HG02840 (cell line): ENCODE measurements at regions not wholly inside any gene's neighbourhood (a gene's known extent, or its start where the extent isn't known, plus 50 kb on each side); places are given as distances from the start of the nearest gene placed in this dataset.

Experiments used
- ATAC-seq: cut with Tn5 transposase; IDR thresholded peaks from one replicate; pipeline ENCODE4 v1.9.1; 2021; ENCODE audit warnings: mild to moderate bottlenecking, moderate library complexity, moderate number of reproducible peaks; ENCODE audit not compliant: unreplicated experiment, low FRiP score

DNA sequence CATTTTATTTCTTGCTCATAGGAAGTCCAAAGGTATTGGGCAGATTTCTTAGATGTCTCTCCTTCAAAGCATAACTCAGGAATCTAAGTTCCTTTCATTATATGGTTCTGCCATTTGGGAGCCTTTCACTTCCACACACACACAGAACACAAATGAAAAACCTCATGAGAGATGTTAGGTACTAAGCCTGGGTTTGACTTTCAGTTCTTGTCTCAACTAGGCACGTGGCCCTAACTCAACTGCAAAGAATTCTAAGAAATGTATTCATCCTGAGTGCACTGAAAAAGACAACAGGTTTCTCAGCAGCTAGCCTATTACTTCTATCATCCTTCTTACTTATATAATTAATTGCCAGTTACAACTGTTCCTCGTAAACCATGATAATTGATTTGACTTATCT lies 190.0 kb upstream of the SAMSN1 start:
- no peak for ATAC-seq

DNA sequence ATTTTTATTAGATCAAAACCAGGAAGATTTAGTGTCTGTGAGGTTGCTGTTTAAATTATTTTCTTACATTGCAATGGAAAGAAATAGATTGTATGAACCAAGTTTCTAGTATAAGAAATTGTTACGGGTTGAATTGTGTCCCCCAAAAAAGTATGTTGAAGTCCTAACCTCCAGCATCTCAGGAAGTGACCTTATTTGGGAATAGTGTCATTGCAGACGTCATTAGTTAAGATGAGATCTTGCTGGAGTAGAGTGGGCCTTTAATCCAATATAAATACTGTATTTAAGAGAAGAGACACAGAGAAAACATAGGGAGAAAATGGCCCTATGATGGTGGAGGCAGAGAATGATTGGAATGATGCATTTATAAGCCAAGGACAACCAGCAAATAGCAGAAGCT lies 188.7 kb upstream of the SAMSN1 start:
- ATAC-seq: no peak

DNA sequence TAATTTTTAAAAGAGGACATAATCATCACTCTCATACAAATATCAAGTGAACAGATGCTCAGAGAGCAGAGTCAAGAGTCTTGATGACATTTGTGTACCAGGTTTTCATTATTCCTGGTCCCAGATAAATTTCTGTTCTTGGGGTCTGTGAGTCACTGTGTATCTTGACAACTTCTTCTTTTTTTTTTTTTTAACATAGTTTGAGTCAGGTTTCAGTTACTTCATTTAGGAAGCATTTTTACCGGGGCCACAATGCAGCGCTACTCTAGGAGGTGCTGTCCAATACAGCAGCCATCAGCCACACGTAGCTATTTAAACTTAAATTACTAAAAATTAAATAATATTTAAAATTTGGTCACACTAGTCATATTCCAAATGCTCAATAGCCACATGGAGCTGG lies 188.1 kb upstream of the SAMSN1 start:
- no peak for ATAC-seq

DNA sequence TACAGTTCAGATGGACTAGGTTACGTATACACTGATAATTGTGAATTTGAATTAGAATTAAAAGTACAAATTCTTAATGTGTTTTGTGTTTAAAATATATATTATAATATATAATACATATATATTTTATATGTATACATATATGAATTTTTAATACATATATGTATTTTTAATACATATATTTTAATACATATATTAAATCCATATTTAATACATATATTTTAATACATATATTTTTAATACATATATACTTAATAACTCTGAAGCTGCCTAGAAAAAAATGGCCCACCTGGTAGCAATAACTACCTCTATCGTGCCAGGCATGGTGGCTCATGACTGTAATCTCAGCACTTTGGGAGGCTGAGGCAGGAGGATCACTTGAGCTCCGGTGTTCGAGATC lies 179.1 kb upstream of the SAMSN1 start:
- no peak for ATAC-seq

DNA sequence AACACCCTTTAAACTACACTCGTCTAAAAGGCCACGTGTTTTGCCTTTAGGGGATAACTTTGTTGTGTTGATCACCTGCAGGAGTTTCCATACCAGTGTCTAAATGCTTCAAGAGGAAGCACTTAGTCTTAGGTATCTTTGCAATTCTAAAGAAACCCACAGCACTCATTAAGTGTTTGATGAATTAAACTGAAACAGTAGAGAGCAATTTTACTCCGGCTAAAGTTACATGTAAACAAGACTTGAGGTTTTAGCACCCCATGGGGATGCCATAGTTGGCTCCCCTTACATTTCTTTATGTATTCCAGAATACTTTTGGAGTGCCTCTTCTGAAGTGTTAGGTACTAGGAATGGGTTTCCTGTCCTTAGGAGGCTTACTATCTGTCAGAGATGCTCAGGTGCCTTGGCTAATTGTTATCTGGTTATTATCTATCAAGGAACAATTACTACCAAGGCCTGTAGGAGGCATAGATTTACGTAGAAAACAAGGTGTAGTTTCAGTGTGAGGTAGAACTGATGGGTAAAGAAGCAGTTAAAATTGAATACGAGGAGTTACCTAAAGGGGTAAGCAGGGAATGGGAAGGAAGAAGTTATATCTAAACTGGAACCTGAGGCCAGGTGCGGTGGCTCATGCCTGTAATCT lies 176.8 kb upstream of the SAMSN1 start:
- ATAC-seq: no peak

DNA sequence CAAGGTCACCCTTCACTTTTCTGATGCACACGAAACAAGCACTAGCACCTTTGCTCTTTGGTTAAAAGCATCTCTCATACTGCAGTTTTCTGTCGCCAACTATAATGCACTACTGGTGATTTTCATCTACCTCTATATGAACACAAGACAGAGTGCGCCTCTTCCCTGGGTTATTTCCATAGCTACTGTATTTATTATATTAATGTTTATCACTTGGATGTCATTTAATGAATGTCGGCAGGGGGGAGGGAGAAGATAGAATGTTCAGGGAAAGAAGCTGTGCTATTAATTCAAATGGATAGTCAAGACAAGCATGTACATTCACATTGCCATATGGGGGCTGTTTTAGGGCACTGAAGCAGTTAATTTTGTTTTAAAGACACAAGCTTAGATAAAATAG lies 174.1 kb upstream of the SAMSN1 start:
- no peak for ATAC-seq

DNA sequence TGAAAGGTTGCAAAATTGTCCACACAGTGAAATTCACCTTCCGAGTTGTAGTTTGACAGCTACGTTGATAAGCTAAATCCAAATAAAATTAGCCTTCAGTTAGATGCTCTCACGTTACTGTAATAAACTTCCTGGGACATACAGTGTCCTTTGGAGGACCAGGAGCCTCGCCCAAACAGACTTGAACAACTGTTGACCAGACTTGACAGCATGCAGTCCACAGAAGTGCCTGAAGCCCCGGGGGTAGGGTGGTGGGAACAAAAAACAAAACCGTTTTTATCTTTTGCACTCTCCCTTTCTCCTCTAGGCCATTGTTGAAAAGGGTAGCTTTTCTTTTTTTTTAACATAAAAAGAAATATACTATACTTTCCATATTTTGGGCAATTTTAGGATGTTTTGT lies 172.8 kb upstream of the SAMSN1 start:
- no peak for ATAC-seq

DNA sequence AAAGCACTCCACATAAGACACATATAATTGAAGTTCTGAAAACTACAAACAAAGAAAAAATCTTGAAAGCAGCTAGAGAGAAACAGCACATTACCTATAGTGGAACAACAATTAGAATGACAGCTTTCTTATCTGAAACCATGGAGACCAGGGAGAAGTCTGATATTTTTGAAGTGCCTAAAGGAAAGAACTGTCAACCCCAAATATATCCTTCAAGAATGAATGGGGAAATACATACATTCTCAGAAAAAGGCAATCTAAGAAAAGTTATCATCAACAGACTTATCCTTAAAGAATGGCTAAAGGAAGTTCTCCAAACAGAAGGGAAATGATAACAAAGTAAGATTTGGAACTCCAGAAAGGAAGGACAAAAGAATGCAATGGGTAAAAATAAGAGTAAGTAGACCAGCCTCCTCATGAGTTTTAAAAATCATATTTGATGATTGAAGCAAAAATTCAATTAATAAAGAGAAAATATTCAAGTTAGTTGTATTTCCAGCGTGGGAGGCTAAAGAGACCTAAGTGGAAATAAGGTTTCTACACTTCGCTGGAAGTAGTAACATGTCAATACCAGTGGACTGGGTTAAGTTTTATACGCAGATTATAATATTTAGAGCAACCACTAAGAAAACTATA lies 170.8 kb upstream of the SAMSN1 start:
- no peak for ATAC-seq

DNA sequence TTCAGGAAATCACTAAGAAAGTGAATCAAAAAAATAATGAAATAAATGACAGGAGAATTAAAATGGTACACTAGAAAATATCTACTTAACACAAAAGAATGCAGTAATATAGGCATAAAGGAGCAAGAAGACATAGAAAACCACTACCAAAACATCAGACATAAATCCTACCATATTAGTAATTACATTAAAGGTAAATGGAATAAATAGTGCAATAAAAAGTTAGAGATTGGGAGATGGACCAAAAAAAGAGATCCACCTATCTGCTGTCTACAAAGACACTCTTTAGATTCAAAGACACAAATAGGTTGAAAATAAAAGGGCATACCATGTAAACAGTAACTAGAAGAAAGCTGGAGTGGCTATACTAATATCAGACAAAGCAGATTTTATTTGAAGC lies 167.0 kb upstream of the SAMSN1 start:
- no peak for ATAC-seq

DNA sequence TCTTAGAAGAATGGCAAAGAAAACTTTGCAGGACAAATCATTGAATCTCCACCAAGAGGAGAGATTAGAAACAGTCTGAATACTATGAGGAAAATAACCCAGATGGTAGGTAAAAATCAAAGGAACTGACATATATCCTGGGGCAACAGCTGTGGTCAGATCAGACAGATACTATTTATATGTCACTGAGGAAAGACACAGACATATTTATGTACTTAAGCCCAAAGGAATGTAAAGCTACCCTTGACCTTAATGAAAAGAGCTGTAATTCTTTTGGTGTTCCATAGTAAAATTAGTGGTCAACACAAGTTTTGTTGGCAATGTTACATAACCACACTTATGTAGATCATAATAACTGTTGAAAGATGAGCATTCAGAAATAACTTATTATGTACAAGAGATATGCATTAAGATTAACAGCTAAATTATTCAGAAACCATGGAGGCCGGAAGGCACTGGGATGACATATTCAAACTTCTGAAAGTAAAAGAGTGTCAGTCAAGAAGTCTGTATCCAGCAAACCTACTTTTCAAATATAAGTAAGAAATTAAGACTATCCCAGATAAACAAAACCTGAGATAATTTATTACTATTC lies 166.1 kb upstream of the SAMSN1 start:
- no peak for ATAC-seq

DNA sequence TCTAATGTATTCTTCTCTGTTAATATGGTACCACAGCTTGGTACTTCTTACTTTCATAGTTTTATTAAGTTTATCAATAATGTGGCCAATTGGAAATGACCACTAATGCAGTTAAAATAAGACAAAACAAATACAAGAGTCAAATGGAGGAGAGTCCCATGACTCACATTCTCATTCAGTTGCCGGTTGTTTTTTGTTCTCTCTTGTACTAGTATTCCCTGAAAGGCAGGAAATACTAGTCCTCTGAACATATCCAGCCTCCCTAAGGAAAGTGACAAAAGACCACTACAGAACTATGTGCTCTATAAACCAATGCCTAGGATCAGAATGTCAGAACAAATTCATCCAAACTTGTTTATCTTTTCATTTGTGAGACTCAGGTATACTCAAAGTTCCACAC lies 165.2 kb upstream of the SAMSN1 start:
- no peak for ATAC-seq

DNA sequence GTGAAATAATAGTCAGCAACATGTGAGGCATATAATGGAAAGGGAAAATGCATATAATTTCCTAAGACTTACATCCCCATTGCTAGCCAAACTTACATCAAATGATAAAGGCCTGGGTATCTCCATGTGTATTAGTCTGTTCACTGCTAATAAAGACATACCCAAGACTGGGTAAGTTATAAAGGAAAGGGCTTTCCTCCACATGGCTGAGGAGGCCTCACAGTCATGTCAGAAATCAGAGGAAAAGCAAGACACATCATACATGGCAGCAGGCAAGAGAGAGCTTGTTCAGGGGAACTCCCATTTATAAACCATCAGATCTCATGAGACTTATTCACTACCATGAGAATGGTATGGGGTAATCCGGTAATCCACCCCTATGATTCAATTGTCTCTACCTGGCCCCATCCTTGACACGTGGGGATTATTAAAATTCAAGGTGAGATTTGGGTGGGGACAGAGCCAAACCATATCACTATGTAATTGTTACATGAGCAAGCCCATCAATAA lies 161.5 kb upstream of the SAMSN1 start:
- no peak for ATAC-seq

DNA sequence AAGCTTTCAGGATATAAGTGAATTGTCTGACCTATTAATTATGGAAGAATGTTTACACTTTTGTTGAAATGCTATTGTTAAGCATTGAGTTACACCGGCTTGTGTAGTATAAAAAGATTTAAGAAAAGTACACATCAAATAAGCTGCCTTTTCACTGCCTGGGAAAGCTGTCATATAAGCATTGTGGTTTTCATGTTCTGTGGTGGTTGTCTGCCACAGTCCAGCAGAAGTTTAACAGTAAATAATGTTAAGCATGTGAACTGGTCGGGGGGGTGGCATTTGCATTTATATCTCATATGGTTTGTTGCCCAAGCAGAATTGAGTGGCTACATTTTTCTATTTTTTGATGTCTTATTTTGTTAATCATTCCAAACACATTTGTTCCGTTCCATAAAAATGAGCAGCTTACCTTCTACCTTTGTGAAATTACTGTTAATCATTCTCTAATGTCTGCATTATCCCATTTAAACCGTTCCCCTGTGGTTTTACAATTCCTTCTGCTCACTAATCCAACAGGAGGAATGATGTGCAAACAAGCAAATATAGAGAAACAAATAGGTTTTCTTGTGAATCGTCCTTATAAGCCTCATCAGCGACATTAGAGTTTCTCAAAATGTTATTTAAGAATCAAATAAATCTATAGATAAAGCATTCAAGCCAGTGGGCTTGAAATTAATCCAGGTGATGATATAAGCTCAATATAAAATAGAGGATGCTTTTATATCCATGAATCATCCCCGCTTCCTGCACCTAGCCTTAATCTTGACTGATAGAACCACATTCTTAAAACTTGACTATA lies 160.8 kb upstream of the SAMSN1 start:
- no peak for ATAC-seq

DNA sequence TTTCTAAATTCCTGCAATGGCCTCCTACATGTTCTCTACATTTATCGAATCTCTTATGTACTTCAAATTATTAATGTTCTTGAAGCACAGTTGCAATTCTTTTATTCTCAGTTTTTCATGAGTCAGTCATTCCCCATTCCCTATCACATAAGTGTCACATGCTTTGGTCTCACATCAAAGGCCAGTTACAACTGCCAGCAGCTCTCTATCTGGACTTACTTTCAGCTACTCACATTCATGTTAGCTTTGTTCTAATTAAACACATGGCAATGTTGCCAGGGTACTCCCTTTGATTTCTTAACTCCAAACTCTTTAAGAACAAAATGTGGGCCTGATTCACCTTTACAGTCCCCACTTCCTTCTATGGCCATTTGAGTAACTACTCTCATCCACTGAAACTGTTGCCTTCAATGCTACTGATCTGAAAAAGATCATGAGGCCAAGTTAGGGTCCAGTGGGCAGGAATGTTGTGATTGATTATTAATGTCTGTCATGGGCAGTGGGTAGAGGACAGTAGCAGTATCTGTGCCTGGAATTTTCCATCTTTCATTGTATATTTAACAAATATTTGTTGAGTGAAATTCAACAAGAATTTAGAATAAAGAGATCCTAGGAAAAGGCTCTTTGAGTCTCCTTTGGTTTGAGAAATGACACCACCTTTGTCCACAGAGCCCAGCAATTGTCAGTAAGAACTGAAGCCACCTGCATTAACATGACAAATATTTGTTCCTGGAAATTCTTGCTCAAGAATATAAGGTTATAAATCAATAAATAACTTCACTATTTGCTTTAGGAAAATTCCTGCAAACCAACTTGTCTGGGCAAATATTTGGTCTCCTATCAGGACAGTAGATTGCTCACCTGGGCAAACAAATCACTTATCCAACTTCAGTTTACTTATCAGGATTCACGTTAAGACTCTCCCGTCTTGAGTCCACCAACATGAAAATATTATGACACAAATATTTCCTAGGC lies 153.6 kb upstream of the SAMSN1 start:
- no peak for ATAC-seq

DNA sequence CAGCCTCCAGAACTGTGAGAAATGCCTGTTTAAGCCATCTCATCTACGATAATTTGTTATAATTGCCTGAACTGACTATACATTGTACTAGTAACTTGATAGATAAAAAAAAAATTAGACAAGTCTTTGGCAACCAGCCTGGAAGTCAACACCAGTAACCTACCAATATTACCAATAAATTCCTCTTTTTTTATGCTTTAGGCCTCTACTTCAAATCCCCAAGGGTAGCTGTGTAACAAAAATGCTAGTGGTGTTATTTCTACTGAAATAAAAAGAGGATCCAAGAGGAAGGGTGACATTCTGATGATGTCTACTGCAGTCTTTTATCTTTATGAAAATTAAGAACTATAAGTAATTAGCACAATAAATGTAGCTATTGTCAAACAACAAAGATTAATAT lies 151.7 kb upstream of the SAMSN1 start:
- ATAC-seq: no peak

DNA sequence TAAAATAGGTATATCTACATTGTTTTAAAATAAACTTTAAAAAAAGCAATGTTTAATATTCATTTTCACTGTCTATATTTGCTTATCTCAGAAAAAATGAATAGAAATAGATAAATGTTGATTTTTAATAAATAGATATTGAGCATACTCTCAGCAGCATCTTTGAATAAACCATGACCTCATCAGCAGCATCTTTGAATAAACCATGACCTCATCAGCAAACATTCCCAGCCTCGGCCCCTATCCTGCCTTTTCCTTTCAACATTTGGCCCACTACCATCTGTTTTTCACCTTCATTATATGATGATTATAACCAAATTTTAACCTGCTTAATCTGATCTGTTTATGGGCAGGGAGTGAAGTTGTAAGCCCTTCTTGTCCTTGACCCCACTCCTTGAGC lies 148.7 kb upstream of the SAMSN1 start:
- ATAC-seq: no peak

DNA sequence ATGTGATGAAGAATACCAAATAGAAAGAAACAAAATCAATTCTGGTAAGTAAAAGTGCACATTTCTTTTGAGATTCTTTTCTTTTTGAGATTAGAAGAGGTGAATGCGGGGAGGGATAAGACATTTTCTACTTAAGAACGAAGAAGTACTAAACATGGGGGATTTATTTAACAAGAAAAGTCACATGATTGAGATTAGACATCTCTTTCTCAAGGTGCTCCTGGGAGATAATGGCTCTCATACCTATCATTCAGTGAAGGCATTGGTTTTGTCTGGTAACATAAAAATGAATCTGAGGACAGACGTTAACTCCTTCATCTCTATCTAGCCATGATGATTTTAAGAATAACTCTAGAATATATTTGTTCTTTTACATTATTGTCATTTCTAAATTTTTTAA lies 147.9 kb upstream of the SAMSN1 start:
- ATAC-seq: no peak

DNA sequence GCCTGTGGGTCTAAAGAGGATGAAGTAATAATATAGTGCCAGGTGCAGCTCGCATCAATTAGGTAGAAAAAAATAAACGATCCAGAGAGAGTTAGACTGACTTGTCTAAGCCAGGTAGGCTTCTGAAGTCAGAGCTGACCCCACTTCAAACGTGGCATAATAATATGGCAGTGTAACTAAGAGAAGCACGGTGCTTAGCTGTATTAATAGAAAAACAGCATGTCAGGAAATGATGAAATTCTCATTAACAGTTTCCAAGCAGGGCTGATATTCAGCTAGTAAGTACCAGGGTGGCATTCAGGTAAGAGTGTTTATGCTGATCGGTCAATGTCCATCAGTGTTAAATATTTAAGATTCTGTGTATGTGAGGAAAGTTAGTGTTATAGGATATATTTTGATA lies 145.8 kb upstream of the SAMSN1 start:
- no peak for ATAC-seq

DNA sequence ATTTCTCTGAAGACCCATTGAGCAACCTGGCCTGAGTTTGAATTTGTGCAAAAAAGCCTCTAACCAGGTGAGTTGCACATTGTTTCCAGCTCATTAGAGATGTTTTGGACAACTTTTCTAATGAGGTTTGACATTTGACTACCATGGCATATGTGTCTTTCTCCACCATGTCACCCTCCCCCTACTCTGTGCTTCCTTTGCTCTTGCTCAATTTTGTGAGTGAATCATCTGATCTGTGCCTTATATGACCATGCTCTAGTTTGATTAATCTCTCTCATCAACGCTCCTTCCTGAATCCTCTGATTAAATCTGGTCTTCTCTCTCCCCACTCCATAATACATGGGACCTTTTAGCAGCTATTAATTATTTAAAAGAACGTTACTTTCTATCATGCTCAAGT lies 144.8 kb upstream of the SAMSN1 start:
- no peak for ATAC-seq

DNA sequence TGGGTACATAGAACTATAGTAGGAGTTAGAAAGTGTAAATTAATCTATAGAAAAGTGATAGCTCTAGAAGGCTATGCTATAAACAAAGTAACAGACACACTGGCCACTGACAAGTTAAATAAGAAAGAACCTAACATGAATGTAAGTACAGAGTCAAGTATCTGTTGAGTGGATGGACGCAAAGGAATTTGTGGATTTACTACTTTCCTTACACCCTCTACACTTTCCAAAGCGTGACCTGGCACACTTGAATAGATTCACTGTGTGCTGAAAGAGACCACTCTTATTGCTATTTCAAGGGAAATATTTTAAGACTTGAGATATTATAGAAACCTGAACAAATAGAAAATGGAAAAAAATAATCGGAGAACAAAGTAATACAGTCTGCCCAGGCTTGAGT lies 142.8 kb upstream of the SAMSN1 start:
- ATAC-seq: no peak
